SK-N-DZ (cell line): ENCODE measurements at regions not wholly inside any gene's neighbourhood (a gene's known extent, or its start where the extent isn't known, plus 50 kb on each side); places are given as distances from the start of the nearest gene placed in this dataset.

ENCODE experiments used
- DNase-seq: peaks from one replicate; pipeline ENCODE4 v3.0.0-alpha.2; 2015; ENCODE audit warnings: low spot score

- DNase-seq = no peak
Measured at GRCh38 chr18:37720663-37721062, 155.1 kb upstream of the CELF4 start.

GRCh38 chr18:37717656-37718055, 152.1 kb upstream of the CELF4 start:
- DNase-seq = no peak

- DNase-seq = no peak
Measured at GRCh38 chr18:37717098-37717497, 151.5 kb upstream of the CELF4 start.

GRCh38 chr18:37716106-37716735, 150.6 kb upstream of the CELF4 start:
- no peak for DNase-seq

GRCh38 chr18:37714691-37715090, 149.1 kb upstream of the CELF4 start:
- no peak for DNase-seq

DNA sequence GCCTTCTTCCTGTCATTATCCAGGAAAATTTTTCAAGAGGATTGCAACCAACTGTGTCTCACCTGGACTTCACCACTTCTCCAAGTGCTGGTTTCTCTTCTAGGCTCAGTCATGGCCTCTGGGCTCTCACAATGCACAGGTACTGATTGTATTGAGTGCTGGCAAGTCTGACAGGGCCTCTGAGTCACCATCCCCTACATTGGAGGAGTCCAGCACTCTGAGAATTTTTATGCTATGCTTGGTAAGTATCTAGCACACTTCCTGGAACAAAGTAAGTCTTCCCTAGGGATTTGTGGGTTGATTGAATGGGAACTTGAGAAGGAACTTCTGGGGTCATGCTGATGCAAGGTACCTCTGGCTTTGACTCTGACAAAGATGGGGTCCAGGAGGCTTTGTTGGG, 147.2 kb upstream of the CELF4 start:
- no peak for DNase-seq

DNA sequence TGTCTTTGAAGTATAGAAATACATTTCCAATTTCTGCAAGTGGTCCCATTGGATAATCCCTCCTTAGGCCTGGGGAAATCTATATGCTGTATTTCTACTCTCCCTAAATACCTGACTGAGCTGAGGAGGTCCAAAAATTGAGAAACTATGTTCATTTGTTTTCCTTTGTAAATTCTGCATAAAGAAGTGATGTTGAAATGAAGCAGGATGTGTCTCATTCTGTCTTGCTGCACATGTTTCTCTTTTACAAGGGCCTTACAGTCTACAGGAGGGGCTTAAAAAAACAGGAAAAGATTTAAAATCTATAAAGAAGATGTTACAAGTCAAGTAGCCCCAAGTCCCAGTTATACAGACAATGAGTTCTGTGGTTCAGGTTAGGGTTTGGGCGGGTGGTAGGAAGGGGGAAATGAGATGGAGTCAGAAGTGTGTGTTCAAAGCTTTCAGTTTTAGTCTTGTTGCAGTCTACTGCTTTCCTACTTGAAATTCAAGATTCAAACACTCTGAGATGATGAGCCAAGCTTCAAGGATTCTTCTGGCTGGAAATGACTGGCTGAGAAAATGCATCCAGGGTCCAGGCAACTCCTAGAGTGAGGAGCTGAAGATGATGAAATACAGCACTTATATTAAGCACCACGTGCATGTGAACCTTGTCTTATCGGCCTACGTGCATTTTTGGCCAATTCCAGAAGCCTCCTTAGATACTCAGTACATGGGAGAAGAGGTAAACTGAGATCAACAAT, 146.3 kb upstream of the CELF4 start:
- no peak for DNase-seq

GRCh38 chr18:37710726-37711125, 145.1 kb upstream of the CELF4 start:
- no peak for DNase-seq

DNA sequence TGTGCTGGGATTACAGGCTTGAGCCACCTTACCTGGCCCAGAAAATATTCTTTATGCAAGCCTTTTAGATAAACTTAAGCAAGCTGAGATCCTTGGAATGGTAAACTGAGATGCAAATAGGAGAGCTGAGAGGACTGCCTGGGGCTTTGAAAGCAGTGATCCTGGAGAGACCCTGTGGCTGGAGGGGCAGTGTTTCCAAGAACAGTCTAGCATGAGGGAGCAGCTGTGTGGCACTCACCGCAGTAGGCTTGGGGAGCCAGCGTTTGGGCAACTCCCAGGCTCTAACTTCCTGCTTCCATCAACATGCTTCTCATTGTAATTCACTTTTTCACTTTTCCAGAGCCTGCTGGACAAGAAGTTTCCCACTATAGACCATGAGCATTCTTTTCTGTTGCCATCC, 144.1 kb upstream of the CELF4 start:
- DNase-seq = no peak

GRCh38 chr18:37705016-37705415, 139.4 kb upstream of the CELF4 start:
- DNase-seq = no peak

GRCh38 chr18:37702841-37703240, 137.2 kb upstream of the CELF4 start:
- DNase-seq = no peak

- no peak for DNase-seq
Measured at GRCh38 chr18:37701967-37702366, 136.4 kb upstream of the CELF4 start.

DNA sequence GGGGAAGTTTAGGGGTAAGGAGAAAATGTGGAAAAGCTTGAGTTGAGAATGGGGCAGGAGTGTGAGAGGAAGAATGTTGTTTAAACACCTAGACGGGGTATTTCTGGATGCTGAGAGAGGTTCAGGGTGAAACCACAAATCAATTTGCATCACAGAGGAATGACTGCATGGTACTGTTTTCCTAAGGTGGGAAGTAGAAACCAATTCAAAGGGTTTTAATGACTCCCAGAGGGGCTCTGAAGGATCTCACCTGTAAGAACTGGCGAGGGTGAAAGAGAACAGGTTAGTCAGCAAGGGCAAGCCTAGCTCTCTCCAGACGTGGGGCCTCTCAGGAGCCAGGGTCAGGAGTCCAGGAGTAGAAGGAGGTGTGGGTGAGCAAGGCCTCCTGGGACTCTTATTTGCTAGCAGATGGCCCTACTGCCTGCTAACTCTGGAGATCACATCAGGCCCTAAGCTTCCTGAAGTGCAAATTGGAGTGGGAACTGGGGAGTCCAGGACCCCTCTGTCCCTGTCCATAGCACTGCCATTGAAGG, 133.0 kb upstream of the CELF4 start:
- DNase-seq = no peak

DNA sequence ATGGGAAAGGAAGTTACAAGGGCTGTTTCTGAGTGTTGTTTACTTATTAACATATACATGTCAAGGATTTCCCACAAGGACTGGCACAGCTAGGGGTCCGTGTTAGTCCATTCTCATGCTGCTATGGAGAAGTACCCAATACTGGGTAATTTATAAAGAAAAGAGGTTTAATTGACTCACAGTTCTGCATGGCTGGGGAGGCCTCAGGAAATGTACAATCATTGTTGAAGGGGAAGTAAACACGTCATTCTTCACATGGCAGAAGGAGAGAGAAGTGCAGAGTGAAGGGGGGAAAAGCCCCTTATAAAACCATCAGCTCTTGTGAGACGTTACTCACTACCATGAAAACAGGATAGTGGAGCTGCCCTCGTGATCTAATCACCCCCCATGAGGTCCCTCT, 128.9 kb upstream of the CELF4 start:
- no peak for DNase-seq

DNA sequence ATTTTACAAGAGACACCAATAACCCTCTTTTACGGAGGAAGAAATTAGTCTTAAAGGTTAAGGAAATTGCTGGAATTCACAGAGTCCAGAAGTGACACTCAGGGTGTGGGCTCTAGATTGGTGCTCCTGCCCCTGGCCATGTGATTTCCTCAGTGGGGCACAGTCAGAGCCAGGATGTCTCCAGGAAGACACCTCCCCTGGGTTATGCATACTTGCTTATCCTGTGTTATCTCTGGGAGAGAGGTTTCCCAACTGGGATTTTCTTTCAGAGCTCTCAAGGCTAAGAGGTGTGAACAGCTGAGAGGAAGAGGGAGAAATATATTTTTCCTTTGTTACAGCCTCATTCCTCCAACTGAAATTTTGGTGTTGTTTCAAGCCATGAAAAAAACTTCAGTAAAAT, 125.6 kb upstream of the CELF4 start:
- DNase-seq = no peak

DNA sequence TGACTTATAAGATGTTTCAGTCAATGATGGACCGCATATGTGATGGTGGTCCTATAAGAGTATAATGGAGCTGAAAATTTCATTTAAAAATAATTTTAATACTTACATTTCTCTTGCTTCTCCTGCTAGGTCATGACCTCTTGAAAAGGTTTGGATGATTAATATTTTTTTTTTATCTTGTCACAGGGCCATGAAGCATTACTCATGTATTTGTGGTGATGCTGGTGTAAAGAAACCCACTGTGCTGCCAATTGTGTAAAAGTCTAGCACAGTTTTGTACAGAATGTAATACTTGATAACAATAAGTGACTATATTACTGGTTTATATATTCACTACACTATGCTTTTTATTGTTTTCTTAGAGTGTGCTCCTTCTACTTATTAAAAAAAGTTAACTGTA, 124.2 kb upstream of the CELF4 start:
- no peak for DNase-seq

- no peak for DNase-seq
Measured at GRCh38 chr18:37684590-37684989, 119.0 kb upstream of the CELF4 start.

DNA sequence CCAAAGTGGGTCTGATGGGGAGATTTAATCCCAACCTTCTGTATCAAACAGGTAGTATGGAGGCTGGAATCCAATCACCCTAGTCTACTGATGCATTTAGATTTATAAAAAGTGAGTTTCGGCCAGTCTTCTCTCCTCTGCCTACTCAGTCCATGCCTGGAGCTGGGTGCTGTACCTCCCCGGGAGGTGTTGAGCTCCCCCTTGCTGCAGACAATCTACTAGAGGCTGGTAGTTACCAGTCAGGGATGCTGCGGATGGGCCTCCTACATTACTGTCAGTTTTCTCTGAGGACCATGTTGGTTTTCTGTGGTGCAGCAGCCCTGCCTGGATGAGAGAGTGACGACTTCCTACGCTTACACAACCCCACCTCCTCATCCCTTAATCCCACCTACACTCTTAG, 118.6 kb upstream of the CELF4 start:
- DNase-seq = no peak

DNA sequence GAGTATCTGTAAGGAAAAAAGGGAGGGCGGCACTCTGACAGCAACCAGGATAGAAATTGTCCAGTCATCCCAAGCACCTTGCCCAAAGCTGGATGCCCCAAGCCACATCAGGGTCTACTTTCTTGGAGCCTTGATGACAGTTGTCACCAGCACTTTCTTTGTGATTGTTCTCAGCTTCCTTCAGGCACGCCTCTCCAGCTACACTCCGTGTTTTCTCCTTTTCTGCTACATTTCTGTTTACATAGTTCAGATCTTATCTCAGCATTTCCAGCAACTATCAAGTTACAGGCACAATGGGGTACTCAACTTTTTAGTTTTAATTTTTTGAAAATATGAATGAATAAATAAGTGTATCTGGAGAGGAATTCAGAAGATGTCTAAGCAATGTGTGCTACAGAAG, 115.3 kb upstream of the CELF4 start:
- no peak for DNase-seq

- no peak for DNase-seq
Measured at GRCh38 chr18:37676276-37676675, 110.7 kb upstream of the CELF4 start.

DNA sequence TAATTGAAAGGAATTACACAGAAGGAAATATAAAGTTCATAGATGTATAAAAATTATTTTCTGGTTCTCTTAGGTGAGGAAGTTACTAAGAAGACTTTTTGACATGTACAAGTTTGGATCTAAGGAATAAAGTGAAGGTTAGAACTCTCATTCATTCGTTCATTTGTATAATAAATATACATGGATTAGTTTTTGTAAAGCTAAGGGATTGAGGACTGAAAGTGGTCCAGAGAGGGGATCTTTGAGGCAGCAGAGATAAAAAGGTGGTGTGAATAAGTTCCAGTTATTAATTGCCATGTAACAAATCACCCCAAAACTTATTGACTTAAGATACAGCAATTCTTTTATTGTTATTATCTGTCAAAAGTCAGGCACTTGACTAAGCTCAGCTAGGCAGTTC, 110.1 kb upstream of the CELF4 start:
- DNase-seq = no peak

GRCh38 chr18:37674570-37674969, 109.0 kb upstream of the CELF4 start:
- no peak for DNase-seq

DNA sequence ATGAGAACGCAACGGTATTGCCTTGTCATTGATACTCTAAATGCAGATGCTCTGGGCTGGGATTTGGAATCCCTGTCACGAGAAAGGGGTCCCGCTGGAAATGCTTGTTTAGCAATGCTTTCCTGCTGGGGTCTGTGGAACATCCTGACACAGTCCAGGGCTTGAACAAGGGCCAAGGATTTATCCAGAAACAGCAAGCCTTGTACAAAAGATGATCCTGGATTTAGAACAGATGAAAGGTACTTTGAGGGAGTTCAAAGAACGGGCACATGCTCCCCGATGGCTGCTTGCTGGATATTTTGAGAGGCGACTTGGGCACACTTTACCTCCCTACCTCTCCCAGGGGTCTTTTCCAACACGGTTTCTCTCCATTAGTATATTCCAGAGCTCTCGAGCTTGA, 108.1 kb upstream of the CELF4 start:
- DNase-seq = no peak
